ENCODE measurements at regions not wholly inside any gene's neighbourhood (a gene's known extent, or its start where the extent isn't known, plus 50 kb on each side); places are given as distances from the start of the nearest gene placed in this dataset.

DNA sequence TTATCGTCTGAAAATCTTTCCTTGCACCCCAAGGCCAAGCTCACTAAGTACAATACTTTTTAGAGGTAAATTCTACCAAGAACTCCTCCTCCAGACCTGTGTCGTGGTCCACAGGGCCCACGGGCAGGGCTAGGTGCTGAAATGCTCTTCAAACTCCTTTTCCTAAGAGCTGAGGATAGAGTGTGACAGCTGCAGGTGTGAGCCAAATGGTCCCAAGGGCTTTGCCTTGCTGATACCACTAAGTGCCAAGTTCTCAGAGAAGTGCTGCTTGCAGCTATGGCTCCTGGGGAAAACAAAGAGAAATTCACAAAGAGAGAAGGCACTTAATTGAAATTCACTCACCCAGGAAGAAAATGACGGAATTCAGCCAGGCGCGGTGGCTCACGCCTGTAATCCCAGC, 868.9 kb upstream of the AUTS2 start:
- no peak for TF ChIP-seq EZH2 (IDR thresholded peaks at IDR 0.05; ENCODE audit: low read depth, unreplicated experiment)
- TF ChIP-seq, protein P1, sequence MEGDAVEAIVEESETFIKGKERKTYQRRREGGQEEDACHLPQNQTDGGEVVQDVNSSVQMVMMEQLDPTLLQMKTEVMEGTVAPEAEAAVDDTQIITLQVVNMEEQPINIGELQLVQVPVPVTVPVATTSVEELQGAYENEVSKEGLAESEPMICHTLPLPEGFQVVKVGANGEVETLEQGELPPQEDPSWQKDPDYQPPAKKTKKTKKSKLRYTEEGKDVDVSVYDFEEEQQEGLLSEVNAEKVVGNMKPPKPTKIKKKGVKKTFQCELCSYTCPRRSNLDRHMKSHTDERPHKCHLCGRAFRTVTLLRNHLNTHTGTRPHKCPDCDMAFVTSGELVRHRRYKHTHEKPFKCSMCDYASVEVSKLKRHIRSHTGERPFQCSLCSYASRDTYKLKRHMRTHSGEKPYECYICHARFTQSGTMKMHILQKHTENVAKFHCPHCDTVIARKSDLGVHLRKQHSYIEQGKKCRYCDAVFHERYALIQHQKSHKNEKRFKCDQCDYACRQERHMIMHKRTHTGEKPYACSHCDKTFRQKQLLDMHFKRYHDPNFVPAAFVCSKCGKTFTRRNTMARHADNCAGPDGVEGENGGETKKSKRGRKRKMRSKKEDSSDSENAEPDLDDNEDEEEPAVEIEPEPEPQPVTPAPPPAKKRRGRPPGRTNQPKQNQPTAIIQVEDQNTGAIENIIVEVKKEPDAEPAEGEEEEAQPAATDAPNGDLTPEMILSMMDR (conservative IDR thresholded peaks at IDR 0.05; ENCODE audit: low read depth in 2 of 2), result no peak
- TF ChIP-seq, protein P2, sequence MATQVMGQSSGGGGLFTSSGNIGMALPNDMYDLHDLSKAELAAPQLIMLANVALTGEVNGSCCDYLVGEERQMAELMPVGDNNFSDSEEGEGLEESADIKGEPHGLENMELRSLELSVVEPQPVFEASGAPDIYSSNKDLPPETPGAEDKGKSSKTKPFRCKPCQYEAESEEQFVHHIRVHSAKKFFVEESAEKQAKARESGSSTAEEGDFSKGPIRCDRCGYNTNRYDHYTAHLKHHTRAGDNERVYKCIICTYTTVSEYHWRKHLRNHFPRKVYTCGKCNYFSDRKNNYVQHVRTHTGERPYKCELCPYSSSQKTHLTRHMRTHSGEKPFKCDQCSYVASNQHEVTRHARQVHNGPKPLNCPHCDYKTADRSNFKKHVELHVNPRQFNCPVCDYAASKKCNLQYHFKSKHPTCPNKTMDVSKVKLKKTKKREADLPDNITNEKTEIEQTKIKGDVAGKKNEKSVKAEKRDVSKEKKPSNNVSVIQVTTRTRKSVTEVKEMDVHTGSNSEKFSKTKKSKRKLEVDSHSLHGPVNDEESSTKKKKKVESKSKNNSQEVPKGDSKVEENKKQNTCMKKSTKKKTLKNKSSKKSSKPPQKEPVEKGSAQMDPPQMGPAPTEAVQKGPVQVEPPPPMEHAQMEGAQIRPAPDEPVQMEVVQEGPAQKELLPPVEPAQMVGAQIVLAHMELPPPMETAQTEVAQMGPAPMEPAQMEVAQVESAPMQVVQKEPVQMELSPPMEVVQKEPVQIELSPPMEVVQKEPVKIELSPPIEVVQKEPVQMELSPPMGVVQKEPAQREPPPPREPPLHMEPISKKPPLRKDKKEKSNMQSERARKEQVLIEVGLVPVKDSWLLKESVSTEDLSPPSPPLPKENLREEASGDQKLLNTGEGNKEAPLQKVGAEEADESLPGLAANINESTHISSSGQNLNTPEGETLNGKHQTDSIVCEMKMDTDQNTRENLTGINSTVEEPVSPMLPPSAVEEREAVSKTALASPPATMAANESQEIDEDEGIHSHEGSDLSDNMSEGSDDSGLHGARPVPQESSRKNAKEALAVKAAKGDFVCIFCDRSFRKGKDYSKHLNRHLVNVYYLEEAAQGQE (IDR thresholded peaks at IDR 0.05; ENCODE audit: unreplicated experiment), result no peak
- TF ChIP-seq NANOG (IDR thresholded peaks at IDR 0.05; ENCODE audit: borderline replicate concordance), result no peak
- TF ChIP-seq EZH2phosphoT487 (IDR thresholded peaks at IDR 0.05; ENCODE audit: unreplicated experiment), result no peak
